Ascending aorta (tissue), 2 donors: ENCODE measurements at regions not wholly inside any gene's neighbourhood (a gene's known extent, or its start where the extent isn't known, plus 50 kb on each side); places are given as distances from the start of the nearest gene placed in this dataset.

Experiments used
- DNase-seq, 2 donors: peaks; one replicate each; pipeline ENCODE4 v3.0.0-alpha.2; 2019; ENCODE audit warnings: low spot score in 2 of 2
- H3K27ac ChIP-seq, 2 donors: fragments of 200-600 bp; sonication (generic); one replicate each; pipeline ENCODE4 v1.5.1; 2016 to 2017; ENCODE audit warnings: mild to moderate bottlenecking in 1 of 2
- H3K27me3 ChIP-seq: fragments of 200-600 bp; sonication (generic); one replicate; pipeline ENCODE4 v1.5.1; 2017
- H3K36me3 ChIP-seq, 2 donors: fragments of 200-600 bp; sonication (generic); one replicate each; pipeline ENCODE4 v1.5.1; 2016
- H3K4me1 ChIP-seq, 2 donors: fragments of 200-600 bp; sonication (generic); one replicate each; pipeline ENCODE4 v1.5.1; 2016 to 2017; ENCODE audit warnings: mild to moderate bottlenecking in 1 of 2
- H3K4me3 ChIP-seq, 2 donors: fragments of 200-600 bp; sonication (generic); one replicate each; pipeline ENCODE4 v1.5.1; 2016 to 2017; ENCODE audit warnings: mild to moderate bottlenecking in 1 of 2
- H3K9me3 ChIP-seq, 2 donors: fragments of 200-600 bp; sonication (generic); one replicate each; pipeline ENCODE4 v1.5.1; 2016
- CTCF ChIP-seq, 3 experiments: fragments of 200-600 bp in 2 of 3; fragments of 450-650 bp in 1 of 3; sonication (generic) in 2 of 3; IDR thresholded peaks; one replicate each; pipeline ENCODE4 v1.5.1; 2016 to 2019; ENCODE audit warnings: antibody characterized with exemption in 3 of 3, mild to moderate bottlenecking in 1 of 3, moderate library complexity in 1 of 3
- intact Hi-C: fragments of 100-400 bp; cut with DNase I; formaldehyde crosslinking; loops from one replicate; pipeline ENCODE4 v1.15.1; 2023

DNA sequence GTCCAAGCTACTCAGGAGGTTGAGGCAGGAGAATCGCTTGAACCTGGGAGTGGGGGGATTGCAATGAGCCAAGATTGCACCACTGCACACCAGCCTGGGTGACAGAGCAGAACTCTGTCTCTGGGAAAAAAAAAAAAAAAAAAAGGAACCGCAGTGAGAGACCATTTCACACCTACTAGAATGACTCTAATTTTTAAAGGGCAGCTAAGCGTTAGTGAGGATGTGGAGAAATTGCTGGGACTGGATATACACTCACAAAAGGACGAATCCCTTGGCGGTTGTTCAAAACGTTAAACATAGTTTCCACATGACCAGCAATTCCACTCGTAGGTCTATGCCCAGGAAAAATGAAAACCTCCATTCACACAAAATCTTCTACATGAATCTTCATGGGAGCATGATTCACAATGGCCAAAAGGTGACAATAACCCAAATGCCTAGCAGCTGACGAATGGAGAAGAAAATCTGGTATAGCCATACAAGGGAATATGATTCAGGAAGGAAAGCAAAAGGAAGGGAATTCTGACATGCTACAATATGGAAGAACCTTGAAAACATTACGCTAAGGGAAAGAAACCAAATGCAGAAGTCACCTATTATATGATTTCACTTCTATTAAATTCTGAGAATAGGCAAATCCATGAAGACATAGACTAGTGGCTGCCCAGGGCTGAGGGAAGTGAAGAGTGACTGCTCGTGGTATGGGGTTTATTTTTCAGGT is 127.0 kb downstream of the CHSY1 start:
- Histone ChIP-seq H3K36me3 (no peaks in the 10 kb centered on the region), H3K27me3 (no peaks in the 10 kb centered on the region), H3K27ac (peak overlapping the region; percentile 93 to 94), H3K9me3 (no peaks in the 10 kb centered on the region), H3K4me3 (no peak overlapping the region), H3K4me1 (peaks cover 29 to 46% of the 10 kb centered on the region in 2 donors)
- TF ChIP-seq CTCF (IDR thresholded peaks at IDR 0.05) = no peak
- intact Hi-C loops = loop anchor here (5.0 kb wide), 1 partner anchor 77 kb away; no protein-coding TSS in a partner anchor
- DNase-seq = no peak

DNA sequence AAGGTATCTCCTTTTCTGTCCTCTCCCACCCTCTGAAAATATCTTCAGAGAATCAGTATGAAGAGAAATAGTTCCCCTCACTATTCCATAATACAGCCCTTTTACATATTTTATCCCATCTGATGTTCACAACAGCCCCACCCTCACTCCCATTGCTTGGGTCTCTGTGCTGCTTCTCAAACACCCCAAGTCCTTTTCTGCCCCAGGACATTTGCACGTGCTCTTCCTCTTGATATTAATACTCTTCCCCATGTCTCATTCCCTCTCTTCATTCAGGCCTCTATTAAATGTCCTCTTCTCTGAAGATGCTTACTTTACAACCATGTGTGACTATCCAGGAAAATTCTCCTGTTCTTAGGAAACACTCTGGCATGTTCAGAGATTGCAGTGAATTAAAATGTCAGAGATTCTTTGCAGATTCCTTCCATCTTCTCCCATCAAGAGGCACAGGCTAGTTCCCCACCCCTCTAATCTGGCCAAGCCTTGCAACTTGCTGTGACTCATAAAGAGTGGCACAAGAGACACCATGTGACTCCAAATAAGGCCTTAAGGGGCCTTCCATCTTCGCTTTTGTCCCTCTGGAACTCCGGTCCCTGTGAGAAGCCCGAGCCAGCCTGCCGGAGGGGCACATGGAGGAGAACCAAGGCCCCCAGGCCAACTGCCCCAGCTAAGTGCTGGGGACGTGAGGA is 128.5 kb downstream of the CHSY1 start:
- TF ChIP-seq CTCF (IDR thresholded peaks at IDR 0.05) = no peak
- H3K27me3 ChIP-seq = no peaks in the 10 kb centered on the region
- H3K9me3 ChIP-seq = no peaks in the 10 kb centered on the region
- H3K4me1 ChIP-seq = peaks cover 29 to 42% of the 10 kb centered on the region in 2 donors
- intact Hi-C loops = no loop called here
- no peaks in the 10 kb centered on the region for H3K36me3 ChIP-seq
- no peak for DNase-seq
- H3K27ac ChIP-seq = peak overlapping the region; percentile 31 to 84
- H3K4me3 ChIP-seq = no peak overlapping the region

DNA sequence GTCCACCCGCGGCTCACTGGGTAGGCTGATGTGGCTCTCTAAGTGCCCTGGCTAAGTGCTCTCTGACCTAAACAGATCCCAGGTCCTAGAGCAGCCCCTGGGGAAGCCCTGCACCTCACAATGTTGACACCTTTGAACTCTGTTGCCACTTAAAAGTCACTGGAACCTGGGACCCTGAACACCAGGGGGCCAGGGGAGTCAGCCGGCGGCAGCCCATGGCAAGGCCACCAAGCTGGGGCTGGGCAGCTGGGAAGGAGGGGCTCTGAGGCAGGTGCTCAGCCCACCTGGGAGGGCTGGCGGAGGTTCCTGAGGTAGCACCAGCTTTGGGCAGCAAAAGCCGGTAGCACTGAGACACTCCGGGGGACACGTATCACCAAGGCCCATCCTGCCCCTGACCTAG is 129.0 kb downstream of the CHSY1 start:
- H3K27me3 ChIP-seq = no peaks in the 10 kb centered on the region
- H3K9me3 ChIP-seq = no peaks in the 10 kb centered on the region
- no peak for DNase-seq
- no peaks in the 10 kb centered on the region for H3K36me3 ChIP-seq
- peaks cover 25 to 38% of the 10 kb centered on the region in 2 donors for H3K4me1 ChIP-seq
- intact Hi-C loops = no loop called here
- no peak overlapping the region for H3K4me3 ChIP-seq
- H3K27ac ChIP-seq = peak overlapping the region; percentile 84 to 94
- no peak for TF ChIP-seq CTCF (IDR thresholded peaks at IDR 0.05)

DNA sequence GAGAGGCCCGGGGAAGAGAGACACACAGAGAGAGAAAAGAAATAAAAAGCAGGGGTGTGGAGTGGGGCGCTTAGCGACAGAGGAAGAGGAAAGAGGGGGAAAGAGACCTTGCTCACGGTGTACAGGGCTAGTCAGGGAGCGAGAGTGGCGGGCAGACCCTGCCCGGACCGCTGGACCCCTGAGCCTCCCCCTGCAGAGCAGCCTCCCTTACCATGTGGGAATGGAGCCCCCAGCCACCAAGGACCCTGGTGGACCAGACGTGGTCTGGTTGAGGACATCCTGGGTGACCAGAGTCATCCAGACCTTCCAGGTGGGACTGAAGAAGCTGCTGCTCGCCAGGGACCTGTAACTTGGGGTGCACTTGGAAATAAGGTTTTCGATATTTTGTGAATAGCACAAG is 129.6 kb downstream of the CHSY1 start:
- TF ChIP-seq CTCF (IDR thresholded peaks at IDR 0.05) = no peak
- Histone ChIP-seq H3K4me1 (peaks cover 20 to 32% of the 10 kb centered on the region in 2 donors), H3K27ac (peak overlapping the region; percentile 84 to 94), H3K36me3 (no peaks in the 10 kb centered on the region), H3K4me3 (peak overlapping the region; percentile 55 to 65), H3K27me3 (no peaks in the 10 kb centered on the region), H3K9me3 (no peaks in the 10 kb centered on the region)
- intact Hi-C loops = no loop called here
- no peak for DNase-seq

GRCh38 chr15:101121511-101122090 is 130.2 kb downstream of the CHSY1 start:
- no peaks in the 10 kb centered on the region for H3K36me3 ChIP-seq
- peak in 2 of 3 experiments; percentile 8 to 45 for TF ChIP-seq CTCF (IDR thresholded peaks at IDR 0.05)
- peak; percentile 29 to 85 for DNase-seq
- H3K9me3 ChIP-seq = no peaks in the 10 kb centered on the region
- H3K4me1 ChIP-seq = peaks cover 18 to 27% of the 10 kb centered on the region in 2 donors
- peak overlapping the region; percentile 84 to 94 for H3K27ac ChIP-seq
- H3K4me3 ChIP-seq = peak overlapping the region; percentile 55 to 65
- H3K27me3 ChIP-seq = no peaks in the 10 kb centered on the region
- intact Hi-C loops = loop anchor here (1.0 kb wide), 1 partner anchor 131 kb away; the partner anchor contains the start of gene CHSY1
